ENCODE measurements at regions not wholly inside any gene's neighbourhood (a gene's known extent, or its start where the extent isn't known, plus 50 kb on each side); places are given as distances from the start of the nearest gene placed in this dataset.

GRCh38 chr21:38714999-38715398 is 90.7 kb upstream of the ETS2 start (continued):
- no peak for TF ChIP-seq REST (IDR thresholded peaks at IDR 0.05)

- no peak for DNase-seq (ENCODE audit: low spot score)
- H3K4me3 ChIP-seq (ENCODE audit: low read depth in 1 of 3, low read length in 3 of 3): no peak overlapping the region
- no peak overlapping the region for H3K27ac ChIP-seq (ENCODE audit: low read depth in 1 of 2, low read length in 2 of 2)
- no peaks in the 10 kb centered on the region for H3K4me1 ChIP-seq (ENCODE audit: control insufficient read depth in 4 of 4, insufficient read depth in 4 of 4, low read length in 3 of 4)
- H3K27me3 ChIP-seq (ENCODE audit: control insufficient read depth in 4 of 4, insufficient read depth in 4 of 4, low read length in 3 of 4): no peaks in the 10 kb centered on the region
- H3K36me3 ChIP-seq (ENCODE audit: control insufficient read depth in 4 of 4, insufficient read depth in 3 of 4, low read depth in 1 of 4, low read length in 3 of 4): no peaks in the 10 kb centered on the region
- TF ChIP-seq FOXA2 (IDR thresholded peaks at IDR 0.05) (no peak), REST (IDR thresholded peaks at IDR 0.05) (no peak), RAD21 (IDR thresholded peaks at IDR 0.05) (no peak), RXRA (IDR thresholded peaks at IDR 0.05) (no peak), ZBTB33 (IDR thresholded peaks at IDR 0.05) (no peak), YY1 (IDR thresholded peaks at IDR 0.05) (no peak), ATF3 (IDR thresholded peaks at IDR 0.05) (no peak), EGR1 (IDR thresholded peaks at IDR 0.05; ENCODE audit: low read depth in 2 of 2) (no peak), GABPA (IDR thresholded peaks at IDR 0.05 in 1 of 2, conservative IDR thresholded peaks at IDR 0.05 in 1 of 2) (no peak)
- H3K9me3 ChIP-seq (ENCODE audit: control insufficient read depth in 4 of 4, low read length in 3 of 4): no peaks in the 10 kb centered on the region
- 71% methylated on average over 2 of the region's 2 CpGs for WGBS
- H3K9ac ChIP-seq (ENCODE audit: low read depth in 1 of 2, low read length in 2 of 2): no peak overlapping the region
These were observed 89.6 kb upstream of the ETS2 start for GRCh38 chr21:38716088-38716487.

GRCh38 chr21:38716942-38717341 is 88.8 kb upstream of the ETS2 start:
- 93% methylated on average over 5 of the region's 5 CpGs for whole genome bisulfite sequencing

More at GRCh38 chr21:38716942-38717341, 88.8 kb upstream of the ETS2 start:
- no peak overlapping the region for H3K27ac ChIP-seq (ENCODE audit: low read depth in 1 of 2, low read length in 2 of 2)
- no peak for TF ChIP-seq REST (IDR thresholded peaks at IDR 0.05)
- TF ChIP-seq YY1 (IDR thresholded peaks at IDR 0.05): no peak
- no peak for TF ChIP-seq HNF4A (conservative IDR thresholded peaks at IDR 0.05)
- no peak for TF ChIP-seq RXRA (IDR thresholded peaks at IDR 0.05)
- no peak for TF ChIP-seq EGR1 (IDR thresholded peaks at IDR 0.05; ENCODE audit: low read depth in 2 of 2)
- no peak for TF ChIP-seq JUND (IDR thresholded peaks at IDR 0.05)
- no peak for TF ChIP-seq TAF1 (conservative IDR thresholded peaks at IDR 0.05)
- TF ChIP-seq RAD21 (IDR thresholded peaks at IDR 0.05): no peak
- no peak for TF ChIP-seq FOXA2 (IDR thresholded peaks at IDR 0.05)
- TF ChIP-seq GABPA (IDR thresholded peaks at IDR 0.05 in 1 of 2, conservative IDR thresholded peaks at IDR 0.05 in 1 of 2): no peak
- no peak overlapping the region for H3K4me3 ChIP-seq (ENCODE audit: low read depth in 1 of 3, low read length in 3 of 3)
- no peak overlapping the region for H3K9ac ChIP-seq (ENCODE audit: low read depth in 1 of 2, low read length in 2 of 2)
- H3K36me3 ChIP-seq (ENCODE audit: control insufficient read depth in 4 of 4, insufficient read depth in 3 of 4, low read depth in 1 of 4, low read length in 3 of 4): no peaks in the 10 kb centered on the region
- no peak for DNase-seq (ENCODE audit: low spot score)
- H3K27me3 ChIP-seq (ENCODE audit: control insufficient read depth in 4 of 4, insufficient read depth in 4 of 4, low read length in 3 of 4): no peaks in the 10 kb centered on the region
- H3K9me3 ChIP-seq (ENCODE audit: control insufficient read depth in 4 of 4, low read length in 3 of 4): no peaks in the 10 kb centered on the region
- H3K4me1 ChIP-seq (ENCODE audit: control insufficient read depth in 4 of 4, insufficient read depth in 4 of 4, low read length in 3 of 4): no peaks in the 10 kb centered on the region

Measured in liver (tissue), 7 donors.